ENCODE measurements at regions not wholly inside any gene's neighbourhood (a gene's known extent, or its start where the extent isn't known, plus 50 kb on each side); places are given as distances from the start of the nearest gene placed in this dataset.

GRCh38 chrX:44080083-44080482, 106.9 kb upstream of the NDP start:
- ChIA-PET POLR2A (no interaction called here), CTCF (no interaction called here)
- Histone ChIP-seq H3K27ac (ENCODE audit: low read depth, low read length) (no peak overlapping the region), H3K4me1 (ENCODE audit: control insufficient read depth in 2 of 2, insufficient read depth in 2 of 2, low read length in 2 of 2) (no peaks in the 10 kb centered on the region), H3K4me3 (ENCODE audit: low read length) (no peak overlapping the region), H3K36me3 (ENCODE audit: control insufficient read depth in 2 of 3, insufficient read depth in 3 of 3, low read length in 3 of 3) (no peaks in the 10 kb centered on the region), H3K27me3 (ENCODE audit: control insufficient read depth in 2 of 2, insufficient read depth in 2 of 2, low read length in 2 of 2) (no peaks in the 10 kb centered on the region), H3K9me3 (ENCODE audit: control insufficient read depth in 2 of 3, low read length in 3 of 3) (no peaks in the 10 kb centered on the region)
- Mint-ChIP-seq H3K27ac (no peak overlapping the region), H3K9me3 (peaks cover 0 to 12% (median 5%) of the 10 kb centered on the region in 11 donors), H3K36me3 (no peaks in the 10 kb centered on the region), H3K27me3 (no peaks in the 10 kb centered on the region), H3K4me1 (peaks cover 0 to 14% (median 4%) of the 10 kb centered on the region in 7 donors), H3K4me3 (no peak overlapping the region)
- DNase-seq, result no peak
- intact Hi-C loops (cut with micrococcal nuclease), result no loop called here
- ATAC-seq, result no peak

- Histone ChIP-seq H3K4me1 (ENCODE audit: control insufficient read depth in 2 of 2, insufficient read depth in 2 of 2, low read length in 2 of 2) (no peaks in the 10 kb centered on the region), H3K27me3 (ENCODE audit: control insufficient read depth in 2 of 2, insufficient read depth in 2 of 2, low read length in 2 of 2) (no peaks in the 10 kb centered on the region), H3K9me3 (ENCODE audit: control insufficient read depth in 2 of 3, low read length in 3 of 3) (no peaks in the 10 kb centered on the region), H3K27ac (ENCODE audit: low read depth, low read length) (no peak overlapping the region), H3K36me3 (ENCODE audit: control insufficient read depth in 2 of 3, insufficient read depth in 3 of 3, low read length in 3 of 3) (no peaks in the 10 kb centered on the region), H3K4me3 (ENCODE audit: low read length) (no peak overlapping the region)
- CTCF ChIA-PET, result interaction anchor here (0.5 kb wide), 1 partner anchor 314 kb away, joined by 3 read pairs; no protein-coding TSS in a partner anchor
- H3K9me3 Mint-ChIP-seq, result peaks cover 2 to 4% (median 3%) of the 10 kb centered on the region in 11 donors
- no peak overlapping the region for H3K4me3 Mint-ChIP-seq
- no peaks in the 10 kb centered on the region for H3K36me3 Mint-ChIP-seq
- H3K27me3 Mint-ChIP-seq, result peaks cover 0 to 4% (median 0%) of the 10 kb centered on the region in 5 donors
- no peak for ATAC-seq
- no peak overlapping the region for H3K27ac Mint-ChIP-seq
- peaks cover 0 to 11% (median 4%) of the 10 kb centered on the region in 7 donors for H3K4me1 Mint-ChIP-seq
- DNase-seq, result no peak
- POLR2A ChIA-PET, result no interaction called here
- intact Hi-C loops (cut with micrococcal nuclease), result no loop called here
Measured at GRCh38 chrX:44072631-44073030, 99.4 kb upstream of the NDP start.

GRCh38 chrX:44071847-44072551, 98.8 kb upstream of the NDP start:
- H3K4me3 ChIP-seq (ENCODE audit: low read length), result no peak overlapping the region
- Mint-ChIP-seq H3K9me3 (peaks cover 0 to 2% (median 0%) of the 10 kb centered on the region in 11 donors), H3K36me3 (no peaks in the 10 kb centered on the region), H3K4me1 (peaks cover 0 to 11% (median 4%) of the 10 kb centered on the region in 7 donors), H3K4me3 (no peak overlapping the region), H3K27ac (no peak overlapping the region), H3K27me3 (peaks cover 0 to 4% (median 0%) of the 10 kb centered on the region in 5 donors)
- no peaks in the 10 kb centered on the region for H3K36me3 ChIP-seq (ENCODE audit: control insufficient read depth in 2 of 3, insufficient read depth in 3 of 3, low read length in 3 of 3)
- no peak for ATAC-seq
- intact Hi-C loops (cut with micrococcal nuclease), result no loop called here
- no peaks in the 10 kb centered on the region for H3K4me1 ChIP-seq (ENCODE audit: control insufficient read depth in 2 of 2, insufficient read depth in 2 of 2, low read length in 2 of 2)
- DNase-seq, result no peak
- ChIA-PET POLR2A (no interaction called here), CTCF (interaction anchor here (0.5 kb wide), 1 partner anchor 315 kb away, joined by 3 read pairs; no protein-coding TSS in a partner anchor)
- H3K27me3 ChIP-seq (ENCODE audit: control insufficient read depth in 2 of 2, insufficient read depth in 2 of 2, low read length in 2 of 2), result no peaks in the 10 kb centered on the region
- H3K27ac ChIP-seq (ENCODE audit: low read depth, low read length), result no peak overlapping the region
- no peaks in the 10 kb centered on the region for H3K9me3 ChIP-seq (ENCODE audit: control insufficient read depth in 2 of 3, low read length in 3 of 3)

GRCh38 chrX:44071070-44071645, 98.0 kb upstream of the NDP start:
- Histone ChIP-seq H3K36me3 (ENCODE audit: control insufficient read depth in 2 of 3, insufficient read depth in 3 of 3, low read length in 3 of 3) (no peaks in the 10 kb centered on the region), H3K9me3 (ENCODE audit: control insufficient read depth in 2 of 3, low read length in 3 of 3) (no peaks in the 10 kb centered on the region), H3K27me3 (ENCODE audit: control insufficient read depth in 2 of 2, insufficient read depth in 2 of 2, low read length in 2 of 2) (no peaks in the 10 kb centered on the region), H3K4me3 (ENCODE audit: low read length) (no peak overlapping the region), H3K27ac (ENCODE audit: low read depth, low read length) (no peak overlapping the region), H3K4me1 (ENCODE audit: control insufficient read depth in 2 of 2, insufficient read depth in 2 of 2, low read length in 2 of 2) (no peaks in the 10 kb centered on the region)
- peaks cover 0 to 4% (median 0%) of the 10 kb centered on the region in 5 donors for H3K27me3 Mint-ChIP-seq
- no peaks in the 10 kb centered on the region for H3K36me3 Mint-ChIP-seq
- ChIA-PET POLR2A (no interaction called here), CTCF (no interaction called here)
- H3K4me1 Mint-ChIP-seq, result peaks cover 0 to 5% (median 0%) of the 10 kb centered on the region in 7 donors
- intact Hi-C loops (cut with micrococcal nuclease), result no loop called here
- H3K4me3 Mint-ChIP-seq, result no peak overlapping the region
- DNase-seq (no peak), ATAC-seq (no peak)
- peaks cover 0 to 5% (median 0%) of the 10 kb centered on the region in 11 donors for H3K9me3 Mint-ChIP-seq
- H3K27ac Mint-ChIP-seq, result no peak overlapping the region

GRCh38 chrX:44068043-44068442, 94.9 kb upstream of the NDP start:
- Mint-ChIP-seq H3K4me1 (no peaks in the 10 kb centered on the region), H3K9me3 (peaks cover 0 to 5% (median 0%) of the 10 kb centered on the region in 11 donors), H3K36me3 (no peaks in the 10 kb centered on the region), H3K27ac (no peak overlapping the region), H3K27me3 (no peaks in the 10 kb centered on the region), H3K4me3 (no peak overlapping the region)
- H3K4me1 ChIP-seq (ENCODE audit: control insufficient read depth in 2 of 2, insufficient read depth in 2 of 2, low read length in 2 of 2), result no peaks in the 10 kb centered on the region
- ATAC-seq (no peak), DNase-seq (no peak)
- H3K9me3 ChIP-seq (ENCODE audit: control insufficient read depth in 2 of 3, low read length in 3 of 3), result no peaks in the 10 kb centered on the region
- ChIA-PET CTCF (no interaction called here), POLR2A (no interaction called here)
- no peaks in the 10 kb centered on the region for H3K36me3 ChIP-seq (ENCODE audit: control insufficient read depth in 2 of 3, insufficient read depth in 3 of 3, low read length in 3 of 3)
- intact Hi-C loops (cut with micrococcal nuclease), result no loop called here
- no peak overlapping the region for H3K4me3 ChIP-seq (ENCODE audit: low read length)
- no peak overlapping the region for H3K27ac ChIP-seq (ENCODE audit: low read depth, low read length)
- no peaks in the 10 kb centered on the region for H3K27me3 ChIP-seq (ENCODE audit: control insufficient read depth in 2 of 2, insufficient read depth in 2 of 2, low read length in 2 of 2)

- Mint-ChIP-seq H3K27me3 (no peaks in the 10 kb centered on the region), H3K27ac (no peak overlapping the region), H3K36me3 (no peaks in the 10 kb centered on the region), H3K4me1 (no peaks in the 10 kb centered on the region), H3K4me3 (no peak overlapping the region), H3K9me3 (peaks cover 0 to 3% (median 0%) of the 10 kb centered on the region in 11 donors)
- Histone ChIP-seq H3K9me3 (ENCODE audit: control insufficient read depth in 2 of 3, low read length in 3 of 3) (no peaks in the 10 kb centered on the region), H3K4me3 (ENCODE audit: low read length) (no peak overlapping the region), H3K4me1 (ENCODE audit: control insufficient read depth in 2 of 2, insufficient read depth in 2 of 2, low read length in 2 of 2) (no peaks in the 10 kb centered on the region), H3K27ac (ENCODE audit: low read depth, low read length) (no peak overlapping the region), H3K27me3 (ENCODE audit: control insufficient read depth in 2 of 2, insufficient read depth in 2 of 2, low read length in 2 of 2) (no peaks in the 10 kb centered on the region), H3K36me3 (ENCODE audit: control insufficient read depth in 2 of 3, insufficient read depth in 3 of 3, low read length in 3 of 3) (no peaks in the 10 kb centered on the region)
- DNase-seq (no peak), ATAC-seq (no peak)
- POLR2A ChIA-PET, result no interaction called here
- CTCF ChIA-PET, result no interaction called here
- intact Hi-C loops (cut with micrococcal nuclease), result no loop called here
Measured at GRCh38 chrX:44063606-44064005, 90.4 kb upstream of the NDP start.

- no peaks in the 10 kb centered on the region for H3K9me3 ChIP-seq (ENCODE audit: control insufficient read depth in 2 of 3, low read length in 3 of 3)
- Mint-ChIP-seq H3K4me3 (no peak overlapping the region), H3K4me1 (no peaks in the 10 kb centered on the region), H3K27ac (no peak overlapping the region), H3K36me3 (no peaks in the 10 kb centered on the region), H3K9me3 (peaks cover 0 to 8% (median 0%) of the 10 kb centered on the region in 11 donors), H3K27me3 (no peaks in the 10 kb centered on the region)
- H3K4me3 ChIP-seq (ENCODE audit: low read length), result no peak overlapping the region
- DNase-seq (no peak), ATAC-seq (no peak)
- intact Hi-C loops (cut with micrococcal nuclease), result no loop called here
- H3K36me3 ChIP-seq (ENCODE audit: control insufficient read depth in 2 of 3, insufficient read depth in 3 of 3, low read length in 3 of 3), result no peaks in the 10 kb centered on the region
- H3K4me1 ChIP-seq (ENCODE audit: control insufficient read depth in 2 of 2, insufficient read depth in 2 of 2, low read length in 2 of 2), result no peaks in the 10 kb centered on the region
- ChIA-PET CTCF (no interaction called here), POLR2A (no interaction called here)
- no peaks in the 10 kb centered on the region for H3K27me3 ChIP-seq (ENCODE audit: control insufficient read depth in 2 of 2, insufficient read depth in 2 of 2, low read length in 2 of 2)
- H3K27ac ChIP-seq (ENCODE audit: low read depth, low read length), result no peak overlapping the region
Measured at GRCh38 chrX:44062840-44063239, 89.7 kb upstream of the NDP start.

Data from naive thymus-derived CD4-positive, alpha-beta T cell (primary cell).